ENCODE measurements at regions not wholly inside any gene's neighbourhood (a gene's known extent, or its start where the extent isn't known, plus 50 kb on each side); places are given as distances from the start of the nearest gene placed in this dataset.
A peak's percentile ranks its signal among the peaks of the same experiment; 100 is the strongest.

DNA sequence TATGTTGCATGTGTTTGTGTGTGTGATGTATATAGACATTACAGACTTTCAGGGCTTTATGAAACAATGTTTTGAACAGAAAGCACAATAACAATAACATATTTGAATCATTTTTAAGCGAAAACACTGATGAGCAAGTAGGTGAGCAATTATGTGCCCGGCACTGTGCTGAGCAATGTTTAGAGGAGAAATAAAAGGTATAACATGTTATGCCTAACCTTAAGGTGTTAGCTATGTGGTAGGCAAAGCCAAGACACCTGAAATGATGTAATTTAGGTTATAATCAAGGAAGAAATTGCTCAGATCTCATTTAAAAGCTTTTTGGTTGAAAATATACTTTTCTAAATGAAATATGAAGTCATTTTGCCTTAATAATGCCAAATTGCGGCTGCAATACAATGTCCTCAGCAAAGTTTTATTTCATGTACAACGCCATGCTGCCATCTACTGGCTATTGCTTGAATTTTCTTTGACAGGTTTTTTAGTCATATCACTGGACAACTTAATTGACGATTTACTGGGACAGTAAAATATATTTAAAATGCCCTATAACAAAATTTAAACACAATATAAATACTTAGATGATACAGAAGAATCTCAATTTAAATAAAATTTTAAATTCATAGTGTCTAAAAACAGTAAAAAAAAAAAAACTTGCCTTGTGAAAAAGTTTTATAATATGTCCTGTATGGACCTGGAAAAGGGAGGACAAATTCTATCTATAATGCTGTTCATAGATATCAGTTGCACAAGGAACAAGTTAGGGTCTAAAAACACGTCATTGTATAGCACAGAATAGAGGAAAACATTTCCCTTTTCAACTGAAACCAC is 131.1 kb upstream of the CDK1 start:
- Histone ChIP-seq H3K4me3 (no peak overlapping the region), H3K27ac (no peak overlapping the region), H3K9me3 (no peaks in the 10 kb centered on the region), H3K36me3 (ENCODE audit: low read depth, missing control alignments) (no peaks in the 10 kb centered on the region), H3K4me1 (peaks cover 9% of the 10 kb centered on the region), H3K27me3 (no peaks in the 10 kb centered on the region)
- WGBS, 2 donors: 32 to 40% methylated on average over 6 of the region's 6 CpGs
- TF ChIP-seq POLR2A (IDR thresholded peaks at IDR 0.05): no peak
- TF ChIP-seq, protein P1, sequence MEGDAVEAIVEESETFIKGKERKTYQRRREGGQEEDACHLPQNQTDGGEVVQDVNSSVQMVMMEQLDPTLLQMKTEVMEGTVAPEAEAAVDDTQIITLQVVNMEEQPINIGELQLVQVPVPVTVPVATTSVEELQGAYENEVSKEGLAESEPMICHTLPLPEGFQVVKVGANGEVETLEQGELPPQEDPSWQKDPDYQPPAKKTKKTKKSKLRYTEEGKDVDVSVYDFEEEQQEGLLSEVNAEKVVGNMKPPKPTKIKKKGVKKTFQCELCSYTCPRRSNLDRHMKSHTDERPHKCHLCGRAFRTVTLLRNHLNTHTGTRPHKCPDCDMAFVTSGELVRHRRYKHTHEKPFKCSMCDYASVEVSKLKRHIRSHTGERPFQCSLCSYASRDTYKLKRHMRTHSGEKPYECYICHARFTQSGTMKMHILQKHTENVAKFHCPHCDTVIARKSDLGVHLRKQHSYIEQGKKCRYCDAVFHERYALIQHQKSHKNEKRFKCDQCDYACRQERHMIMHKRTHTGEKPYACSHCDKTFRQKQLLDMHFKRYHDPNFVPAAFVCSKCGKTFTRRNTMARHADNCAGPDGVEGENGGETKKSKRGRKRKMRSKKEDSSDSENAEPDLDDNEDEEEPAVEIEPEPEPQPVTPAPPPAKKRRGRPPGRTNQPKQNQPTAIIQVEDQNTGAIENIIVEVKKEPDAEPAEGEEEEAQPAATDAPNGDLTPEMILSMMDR (IDR thresholded peaks at IDR 0.05): peak; percentile 62 to 78 (median 74)
- intact Hi-C loops (cut with DNase I; ENCODE audit: low total_unique reads): loop anchor here (10.0 kb wide), 1 partner anchor 202 kb away; no protein-coding TSS in a partner anchor
- peak; percentile 57 for DNase-seq

DNA sequence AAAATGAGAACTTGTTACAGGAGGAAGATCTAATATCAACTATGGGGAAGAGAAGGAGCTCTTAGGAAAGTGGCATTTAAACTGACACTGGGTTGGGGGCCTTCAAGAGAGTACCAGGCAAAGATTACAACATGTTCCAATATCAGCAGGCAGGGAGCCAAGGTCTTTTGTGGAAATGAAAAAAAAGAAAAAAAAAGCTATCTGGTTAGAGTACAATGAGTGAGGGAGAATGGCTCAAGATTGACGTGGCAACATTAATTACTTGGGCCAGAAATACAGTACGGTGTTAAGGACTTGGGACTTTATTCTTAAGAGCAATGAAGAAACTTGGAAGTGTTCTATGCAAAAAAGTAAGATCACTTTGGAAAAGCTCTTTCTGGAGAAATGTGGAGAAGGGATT is 132.3 kb upstream of the CDK1 start:
- TF ChIP-seq, protein P1 (IDR thresholded peaks at IDR 0.05): no peak
- TF ChIP-seq POLR2A (IDR thresholded peaks at IDR 0.05): no peak
- DNase-seq: peak; percentile 61
- Histone ChIP-seq H3K4me1 (peaks cover 9% of the 10 kb centered on the region), H3K4me3 (no peak overlapping the region), H3K27me3 (no peaks in the 10 kb centered on the region), H3K9me3 (no peaks in the 10 kb centered on the region), H3K36me3 (ENCODE audit: low read depth, missing control alignments) (no peaks in the 10 kb centered on the region), H3K27ac (no peak overlapping the region)
- intact Hi-C loops (cut with DNase I; ENCODE audit: low total_unique reads): loop anchor here (10.0 kb wide), 1 partner anchor 201 kb away; no protein-coding TSS in a partner anchor
- WGBS, 2 donors: 53% methylated on average over 2 of the region's 2 CpGs

DNA sequence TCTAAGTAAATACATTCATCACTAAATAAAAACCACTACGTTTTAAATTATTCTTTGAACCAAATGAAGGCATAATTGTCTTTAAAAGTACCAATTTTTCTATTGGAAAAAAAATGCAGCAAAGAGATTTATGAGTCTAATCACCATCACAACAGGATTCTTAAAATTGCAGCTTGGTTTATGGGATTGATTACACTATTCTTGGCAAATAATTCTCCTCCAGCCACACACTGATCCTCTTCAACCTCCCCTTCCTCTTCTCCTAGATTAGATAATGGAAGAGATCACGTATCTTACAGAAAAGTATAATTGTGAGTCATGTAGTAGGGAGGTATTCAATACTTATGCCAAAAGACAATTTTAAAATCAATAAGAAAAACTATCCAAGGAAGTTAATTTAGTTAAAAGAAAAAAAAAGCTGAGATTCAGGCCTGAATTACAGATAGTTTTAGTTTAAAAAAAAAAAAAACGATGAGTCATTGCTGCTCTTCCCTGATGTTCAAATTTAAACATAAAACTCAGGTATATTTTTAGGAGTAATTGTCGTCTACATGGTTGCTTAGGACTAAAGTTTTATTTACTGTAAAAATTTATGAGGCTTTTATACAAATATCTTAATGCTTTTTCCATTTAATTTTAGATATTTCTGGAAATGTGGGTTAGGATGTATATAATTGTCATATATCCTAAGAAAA is 133.7 kb upstream of the CDK1 start:
- Histone ChIP-seq H3K27me3 (no peaks in the 10 kb centered on the region), H3K27ac (no peak overlapping the region), H3K4me3 (no peak overlapping the region), H3K9me3 (no peaks in the 10 kb centered on the region), H3K4me1 (peaks cover 9% of the 10 kb centered on the region), H3K36me3 (ENCODE audit: low read depth, missing control alignments) (no peaks in the 10 kb centered on the region)
- no peak for DNase-seq
- 71 to 72% methylated on average over 4 of the region's 4 CpGs for WGBS, 2 donors
- intact Hi-C loops (cut with DNase I; ENCODE audit: low total_unique reads): loop anchor here (10.0 kb wide), 1 partner anchor 200 kb away; no protein-coding TSS in a partner anchor
- TF ChIP-seq, protein P1 (IDR thresholded peaks at IDR 0.05): no peak
- TF ChIP-seq POLR2A (IDR thresholded peaks at IDR 0.05): no peak

DNA sequence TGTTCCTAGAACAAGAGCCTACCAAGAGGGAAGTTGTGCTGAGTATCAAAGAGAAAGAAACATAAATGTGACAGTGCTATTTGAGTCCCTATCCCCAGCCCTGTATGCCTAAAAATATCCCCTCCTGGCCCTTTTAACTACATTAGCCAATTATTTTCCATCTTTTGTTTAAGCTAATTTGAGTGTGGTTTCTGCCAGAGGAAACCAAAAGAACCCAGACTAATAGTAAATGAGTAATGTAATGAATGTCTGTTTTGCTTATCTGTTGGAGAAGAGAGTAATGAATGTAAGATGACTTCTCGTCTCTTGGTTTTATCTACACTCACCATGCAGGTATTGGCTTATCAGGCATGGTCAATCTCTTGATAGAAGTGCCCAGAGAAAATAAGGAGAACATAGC is 134.4 kb upstream of the CDK1 start:
- DNase-seq: no peak
- intact Hi-C loops (cut with DNase I; ENCODE audit: low total_unique reads): loop anchor here (10.0 kb wide), 1 partner anchor 199 kb away; no protein-coding TSS in a partner anchor
- Histone ChIP-seq H3K9me3 (no peaks in the 10 kb centered on the region), H3K27ac (no peak overlapping the region), H3K4me1 (peaks cover 9% of the 10 kb centered on the region), H3K27me3 (no peaks in the 10 kb centered on the region), H3K4me3 (no peak overlapping the region), H3K36me3 (ENCODE audit: low read depth, missing control alignments) (no peaks in the 10 kb centered on the region)
- TF ChIP-seq, protein P1 (IDR thresholded peaks at IDR 0.05): no peak
- TF ChIP-seq POLR2A (IDR thresholded peaks at IDR 0.05): no peak
- 72 to 77% methylated on average over 1 of the region's 1 CpG for WGBS, 2 donors
